ENCODE measurements at regions not wholly inside any gene's neighbourhood (a gene's known extent, or its start where the extent isn't known, plus 50 kb on each side); places are given as distances from the start of the nearest gene placed in this dataset.

DNA sequence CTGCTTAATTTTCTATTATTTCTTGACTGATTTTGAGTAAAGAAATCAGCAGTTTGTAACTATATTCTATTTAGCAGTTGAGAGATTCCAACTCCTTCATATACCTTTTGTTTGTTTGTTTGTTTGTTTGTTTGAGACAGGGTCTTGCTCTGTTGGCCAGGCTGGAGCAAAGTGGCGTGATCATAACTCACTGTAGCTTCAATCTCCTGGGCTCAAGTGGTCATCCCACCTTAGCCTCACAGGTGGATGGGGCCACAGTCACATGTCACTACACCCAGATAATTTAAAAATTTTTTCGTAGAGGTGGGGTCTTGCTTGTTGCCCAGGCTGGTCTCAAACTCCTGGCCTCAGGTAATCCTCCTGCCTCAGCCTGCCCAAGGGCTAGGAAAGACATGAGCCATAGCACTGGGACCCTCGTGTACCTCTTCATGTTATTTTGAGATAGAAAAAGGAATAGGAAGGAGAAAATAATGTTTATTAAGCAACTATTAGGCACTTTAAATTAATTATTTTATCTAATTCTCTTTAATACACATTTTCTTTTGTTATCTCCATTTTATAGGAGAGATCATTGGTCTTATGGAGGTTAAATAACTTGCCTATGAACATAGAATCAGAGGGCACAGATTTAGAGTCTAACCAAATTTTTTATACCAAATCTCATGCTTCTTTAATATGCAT is 133.0 kb downstream of the ZNF608 start:
- TF ChIP-seq, protein P1, sequence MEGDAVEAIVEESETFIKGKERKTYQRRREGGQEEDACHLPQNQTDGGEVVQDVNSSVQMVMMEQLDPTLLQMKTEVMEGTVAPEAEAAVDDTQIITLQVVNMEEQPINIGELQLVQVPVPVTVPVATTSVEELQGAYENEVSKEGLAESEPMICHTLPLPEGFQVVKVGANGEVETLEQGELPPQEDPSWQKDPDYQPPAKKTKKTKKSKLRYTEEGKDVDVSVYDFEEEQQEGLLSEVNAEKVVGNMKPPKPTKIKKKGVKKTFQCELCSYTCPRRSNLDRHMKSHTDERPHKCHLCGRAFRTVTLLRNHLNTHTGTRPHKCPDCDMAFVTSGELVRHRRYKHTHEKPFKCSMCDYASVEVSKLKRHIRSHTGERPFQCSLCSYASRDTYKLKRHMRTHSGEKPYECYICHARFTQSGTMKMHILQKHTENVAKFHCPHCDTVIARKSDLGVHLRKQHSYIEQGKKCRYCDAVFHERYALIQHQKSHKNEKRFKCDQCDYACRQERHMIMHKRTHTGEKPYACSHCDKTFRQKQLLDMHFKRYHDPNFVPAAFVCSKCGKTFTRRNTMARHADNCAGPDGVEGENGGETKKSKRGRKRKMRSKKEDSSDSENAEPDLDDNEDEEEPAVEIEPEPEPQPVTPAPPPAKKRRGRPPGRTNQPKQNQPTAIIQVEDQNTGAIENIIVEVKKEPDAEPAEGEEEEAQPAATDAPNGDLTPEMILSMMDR (IDR thresholded peaks at IDR 0.05) = no peak
- TF ChIP-seq POLR2A (IDR thresholded peaks at IDR 0.05) = no peak
